ENCODE measurements at regions not wholly inside any gene's neighbourhood (a gene's known extent, or its start where the extent isn't known, plus 50 kb on each side); places are given as distances from the start of the nearest gene placed in this dataset.
"Not testable (repeated sequence)": the region's sequence is repeated elsewhere in the genome, so short reads cannot be mapped to it uniquely, and the experiment has no call there.

GRCh38 chr15:68482246-68482645, 50.3 kb upstream of the ITGA11 start:
- DNase-seq, result peak; percentile 8

GRCh38 chr15:68483165-68483564, 51.2 kb upstream of the ITGA11 start:
- DNase-seq, result peak; percentile 23

- DNase-seq, result no peak
Measured at GRCh38 chr15:68484220-68484619, 52.3 kb upstream of the ITGA11 start.

- DNase-seq, result peak; percentile 20
Measured at GRCh38 chr15:68484696-68485400, 52.9 kb upstream of the ITGA11 start.

- DNase-seq, result no peak
Measured at GRCh38 chr15:68485721-68486360, 53.9 kb upstream of the ITGA11 start.

- no peak for DNase-seq
Measured at GRCh38 chr15:68487087-68487843, 55.3 kb upstream of the ITGA11 start.

- no peak for DNase-seq
Measured at GRCh38 chr15:68488290-68488689, 56.3 kb upstream of the ITGA11 start.

GRCh38 chr15:68488966-68489365, 57.0 kb upstream of the ITGA11 start:
- DNase-seq, result peak; percentile 12

GRCh38 chr15:68489421-68489820, 57.5 kb upstream of the ITGA11 start:
- DNase-seq, result peak; percentile 1

GRCh38 chr15:68491415-68492106, 59.6 kb upstream of the ITGA11 start:
- DNase-seq, result peak; percentile 34

GRCh38 chr15:68492855-68493254, 60.9 kb upstream of the ITGA11 start:
- peak; percentile 15 for DNase-seq

- no peak for DNase-seq
Measured at GRCh38 chr15:68493629-68494028, 61.7 kb upstream of the ITGA11 start.

GRCh38 chr15:68494573-68495110, 62.7 kb upstream of the ITGA11 start:
- no peak for DNase-seq

- no peak for DNase-seq
Measured at GRCh38 chr15:68495221-68495950, 63.4 kb upstream of the ITGA11 start.

- DNase-seq, result no peak
Measured at GRCh38 chr15:68495981-68496705, 64.2 kb upstream of the ITGA11 start.

GRCh38 chr15:68496751-68497150, 64.8 kb upstream of the ITGA11 start:
- DNase-seq, result not testable (repeated sequence)

- DNase-seq, result peak; percentile 7
Measured at GRCh38 chr15:68497206-68497910, 65.4 kb upstream of the ITGA11 start.

- DNase-seq, result peak; percentile 10
Measured at GRCh38 chr15:68498076-68498475, 66.1 kb upstream of the ITGA11 start.

- DNase-seq, result peak; percentile 18
Measured at GRCh38 chr15:68499620-68500312, 67.8 kb upstream of the ITGA11 start.

Measured in activated CD8-positive, alpha-beta memory T cell treated with anti-CD3 and anti-CD28 coated beads, Interleukin-2, amount 50 U/mL, for 48 hours (primary cell).